ENCODE measurements at regions not wholly inside any gene's neighbourhood (a gene's known extent, or its start where the extent isn't known, plus 50 kb on each side); places are given as distances from the start of the nearest gene placed in this dataset.

- TF ChIP-seq CTCF (IDR thresholded peaks at IDR 0.05; ENCODE audit: low read depth, low read length) = no peak
- no peak for TF ChIP-seq EZH2phosphoT487 (IDR thresholded peaks at IDR 0.05; ENCODE audit: low read depth)
Measured at GRCh38 chr2:21233194-21233593, 109.4 kb downstream of the TDRD15 start.
